ENCODE measurements at regions not wholly inside any gene's neighbourhood (a gene's known extent, or its start where the extent isn't known, plus 50 kb on each side); places are given as distances from the start of the nearest gene placed in this dataset.
"Not testable (repeated sequence)": the region's sequence is repeated elsewhere in the genome, so short reads cannot be mapped to it uniquely, and the experiment has no call there.

DNA sequence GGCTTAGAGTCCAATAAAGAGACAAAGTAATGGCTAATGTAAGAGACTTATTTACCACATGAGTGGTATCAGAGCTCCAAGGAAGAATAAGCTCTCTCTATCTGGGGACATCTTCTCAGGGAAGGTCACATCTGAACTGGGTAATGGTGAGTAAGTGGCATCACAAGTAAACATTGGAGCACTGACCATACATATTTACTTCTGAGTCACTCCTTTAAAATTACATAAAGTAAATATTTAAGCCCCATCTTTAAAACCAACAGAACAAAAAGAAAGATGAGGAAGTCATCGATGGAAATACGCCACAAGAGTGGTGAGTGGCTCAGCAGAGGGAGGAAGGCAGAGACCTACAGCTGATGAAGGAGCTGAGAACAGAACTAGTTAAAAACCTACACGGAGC lies 159.9 kb downstream of the DUSP6 start:
- Mint-ChIP-seq H3K36me3 (peaks cover 4% of the 10 kb centered on the region), H3K4me1 (no peaks in the 10 kb centered on the region), H3K27me3 (ENCODE audit: low read depth) (no peaks in the 10 kb centered on the region), H3K9me3 (peaks cover 27% of the 10 kb centered on the region), H3K4me3 (no peak overlapping the region), H3K27ac (no peak overlapping the region)
- DNase-seq (ENCODE audit: low spot score in 2 of 2, unreplicated experiment in 2 of 2), result no peak
- TF ChIP-seq, protein P1, sequence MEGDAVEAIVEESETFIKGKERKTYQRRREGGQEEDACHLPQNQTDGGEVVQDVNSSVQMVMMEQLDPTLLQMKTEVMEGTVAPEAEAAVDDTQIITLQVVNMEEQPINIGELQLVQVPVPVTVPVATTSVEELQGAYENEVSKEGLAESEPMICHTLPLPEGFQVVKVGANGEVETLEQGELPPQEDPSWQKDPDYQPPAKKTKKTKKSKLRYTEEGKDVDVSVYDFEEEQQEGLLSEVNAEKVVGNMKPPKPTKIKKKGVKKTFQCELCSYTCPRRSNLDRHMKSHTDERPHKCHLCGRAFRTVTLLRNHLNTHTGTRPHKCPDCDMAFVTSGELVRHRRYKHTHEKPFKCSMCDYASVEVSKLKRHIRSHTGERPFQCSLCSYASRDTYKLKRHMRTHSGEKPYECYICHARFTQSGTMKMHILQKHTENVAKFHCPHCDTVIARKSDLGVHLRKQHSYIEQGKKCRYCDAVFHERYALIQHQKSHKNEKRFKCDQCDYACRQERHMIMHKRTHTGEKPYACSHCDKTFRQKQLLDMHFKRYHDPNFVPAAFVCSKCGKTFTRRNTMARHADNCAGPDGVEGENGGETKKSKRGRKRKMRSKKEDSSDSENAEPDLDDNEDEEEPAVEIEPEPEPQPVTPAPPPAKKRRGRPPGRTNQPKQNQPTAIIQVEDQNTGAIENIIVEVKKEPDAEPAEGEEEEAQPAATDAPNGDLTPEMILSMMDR (IDR thresholded peaks at IDR 0.05; ENCODE audit: unreplicated experiment), result no peak

DNA sequence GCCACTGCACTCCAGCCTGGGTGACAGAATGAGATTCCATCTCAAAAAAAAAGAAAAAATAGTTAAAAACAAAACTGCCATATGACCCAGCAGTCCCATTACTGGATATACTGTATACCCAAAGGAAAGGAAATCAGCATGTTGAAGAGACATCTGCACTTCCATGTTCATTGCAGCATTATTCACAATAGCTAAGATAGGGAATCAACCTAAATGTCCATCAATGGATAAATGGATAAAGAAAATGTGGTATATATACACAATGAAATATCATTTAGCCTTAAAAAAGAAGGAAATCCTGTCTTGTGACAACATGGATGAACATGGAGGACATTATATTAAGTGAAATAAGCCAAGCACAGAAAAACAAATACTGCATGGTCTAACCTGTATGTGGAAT lies 160.7 kb downstream of the DUSP6 start:
- not testable (repeated sequence) for H3K27me3 Mint-ChIP-seq (ENCODE audit: low read depth); H3K4me1 Mint-ChIP-seq; DNase-seq (ENCODE audit: low spot score in 2 of 2, unreplicated experiment in 2 of 2); H3K4me3 Mint-ChIP-seq; H3K27ac Mint-ChIP-seq; H3K36me3 Mint-ChIP-seq
- H3K9me3 Mint-ChIP-seq, result peaks cover 27% of the 10 kb centered on the region

DNA sequence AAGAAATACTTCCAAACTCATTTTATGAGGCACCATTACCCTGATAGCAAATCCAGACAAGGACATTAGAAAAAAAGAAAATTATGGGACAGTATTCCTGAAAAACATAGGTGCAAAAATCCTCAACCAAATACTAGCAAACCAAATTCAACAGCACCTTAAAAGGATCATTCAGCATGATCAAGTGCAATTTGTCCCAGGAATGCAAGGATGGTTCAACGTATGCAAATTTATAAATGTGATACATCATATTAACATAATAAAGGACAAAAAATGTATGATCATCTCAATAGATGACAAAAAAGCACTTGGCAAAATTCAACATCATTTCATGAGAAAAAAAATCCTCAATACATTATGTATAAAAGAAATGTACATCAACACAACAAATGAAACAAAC lies 162.9 kb downstream of the DUSP6 start:
- Mint-ChIP-seq H3K9me3 (peaks cover 27% of the 10 kb centered on the region), H3K36me3 (peaks cover 4% of the 10 kb centered on the region), H3K27ac (no peak overlapping the region), H3K4me1 (no peaks in the 10 kb centered on the region), H3K4me3 (no peak overlapping the region), H3K27me3 (ENCODE audit: low read depth) (no peaks in the 10 kb centered on the region)
- DNase-seq (ENCODE audit: low spot score in 2 of 2, unreplicated experiment in 2 of 2), result no peak
- TF ChIP-seq, protein P1 (IDR thresholded peaks at IDR 0.05; ENCODE audit: unreplicated experiment), result no peak

DNA sequence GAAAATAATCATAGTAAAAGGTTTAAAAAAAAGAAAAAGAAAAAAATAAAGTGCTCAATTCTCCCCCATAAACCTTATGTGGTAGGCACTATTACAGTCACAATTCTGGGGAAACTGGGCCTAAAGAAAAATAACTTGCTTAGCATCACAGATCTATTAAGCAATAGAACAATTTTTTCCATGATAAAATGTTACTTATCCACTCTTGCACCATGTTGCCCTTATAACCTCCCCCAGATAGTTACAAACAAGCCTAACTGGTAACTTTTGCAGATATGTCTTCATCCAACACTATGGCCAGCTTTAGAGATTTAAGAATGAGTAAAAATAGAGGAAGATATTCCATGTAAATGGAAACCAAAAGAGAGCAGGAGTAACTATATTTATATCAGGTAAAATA lies 164.8 kb downstream of the DUSP6 start:
- TF ChIP-seq, protein P1 (IDR thresholded peaks at IDR 0.05; ENCODE audit: unreplicated experiment), result no peak
- no peak for DNase-seq (ENCODE audit: low spot score in 2 of 2, unreplicated experiment in 2 of 2)
- Mint-ChIP-seq H3K27ac (no peak overlapping the region), H3K4me1 (no peaks in the 10 kb centered on the region), H3K9me3 (peaks cover 27% of the 10 kb centered on the region), H3K4me3 (no peak overlapping the region), H3K27me3 (ENCODE audit: low read depth) (no peaks in the 10 kb centered on the region), H3K36me3 (peaks cover 4% of the 10 kb centered on the region)

DNA sequence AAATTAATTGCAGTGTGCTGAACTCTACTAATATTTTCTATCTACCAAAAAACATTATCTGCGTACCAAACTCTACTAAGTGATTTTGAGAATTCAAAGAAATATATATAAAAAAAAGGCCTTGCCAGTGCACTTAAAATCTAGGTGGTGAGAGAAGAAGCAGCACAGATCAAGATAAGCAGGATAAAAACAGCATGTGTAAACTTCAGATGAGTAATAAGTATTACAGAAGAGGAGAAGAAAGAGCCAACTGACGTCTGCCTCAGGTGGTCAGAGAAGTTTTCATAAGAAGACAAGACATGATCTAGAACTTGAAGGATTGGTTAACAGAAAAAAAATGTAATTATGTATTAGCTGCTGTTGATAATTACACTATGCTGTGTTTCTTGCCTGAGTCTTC lies 166.4 kb downstream of the DUSP6 start:
- H3K9me3 Mint-ChIP-seq, result peaks cover 23% of the 10 kb centered on the region
- TF ChIP-seq, protein P1 (IDR thresholded peaks at IDR 0.05; ENCODE audit: unreplicated experiment), result no peak
- H3K4me1 Mint-ChIP-seq, result peaks cover 4% of the 10 kb centered on the region
- H3K27ac Mint-ChIP-seq, result no peak overlapping the region
- no peak for DNase-seq (ENCODE audit: low spot score in 2 of 2, unreplicated experiment in 2 of 2)
- H3K36me3 Mint-ChIP-seq, result peaks cover 4% of the 10 kb centered on the region
- no peak overlapping the region for H3K4me3 Mint-ChIP-seq
- no peaks in the 10 kb centered on the region for H3K27me3 Mint-ChIP-seq (ENCODE audit: low read depth)

DNA sequence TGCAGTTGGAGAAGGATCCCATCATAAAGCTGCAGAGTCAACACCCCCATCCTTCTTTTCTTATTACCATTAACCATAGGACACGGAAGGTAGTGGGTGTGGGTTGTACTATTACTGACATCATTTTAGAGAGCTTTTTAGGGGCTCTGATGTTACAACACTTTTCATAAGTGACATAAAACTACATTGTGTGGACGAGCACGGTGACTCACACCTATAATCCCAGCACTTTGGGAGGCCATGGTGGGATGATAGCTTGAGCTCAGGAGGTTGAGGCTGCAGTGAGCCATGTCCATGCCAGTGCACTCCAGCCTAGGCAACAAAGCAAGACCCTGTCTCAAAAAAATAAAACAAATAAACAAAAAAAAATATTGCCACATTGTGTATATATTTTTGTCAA lies 167.1 kb downstream of the DUSP6 start:
- DNase-seq (ENCODE audit: low spot score in 2 of 2, unreplicated experiment in 2 of 2), result no peak
- Mint-ChIP-seq H3K27ac (no peak overlapping the region), H3K9me3 (peaks cover 18% of the 10 kb centered on the region), H3K27me3 (ENCODE audit: low read depth) (no peaks in the 10 kb centered on the region), H3K36me3 (peaks cover 4% of the 10 kb centered on the region), H3K4me3 (no peak overlapping the region), H3K4me1 (peaks cover 6% of the 10 kb centered on the region)
- TF ChIP-seq, protein P1 (IDR thresholded peaks at IDR 0.05; ENCODE audit: unreplicated experiment), result no peak
